ENCODE measurements at regions not wholly inside any gene's neighbourhood (a gene's known extent, or its start where the extent isn't known, plus 50 kb on each side); places are given as distances from the start of the nearest gene placed in this dataset.

DNA sequence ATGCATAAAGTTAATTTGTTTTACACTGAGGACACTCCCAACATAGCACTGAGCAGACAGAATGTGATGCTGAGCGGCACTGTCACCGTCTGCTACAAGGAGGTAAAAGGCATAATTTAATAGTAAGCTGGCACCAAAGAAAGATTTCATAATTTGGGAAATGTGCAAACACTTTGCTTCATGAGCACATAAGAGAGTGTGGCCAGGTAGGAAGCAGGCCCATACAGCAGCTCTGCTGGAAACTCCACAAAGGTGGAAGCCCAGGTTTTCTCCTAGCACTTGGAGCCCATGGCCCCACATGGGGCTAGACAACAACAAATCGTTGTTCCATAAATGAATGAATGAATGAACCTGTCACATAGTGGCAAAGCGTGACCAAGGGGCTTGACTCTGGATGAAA lies 68.5 kb upstream of the CACNA2D3 start:
- Histone ChIP-seq H3K4me3 (no peak overlapping the region), H3K36me3 (no peaks in the 10 kb centered on the region), H3K27ac (replicated peaks in 1 of 4) (no peak overlapping the region), H3K27me3 (no peaks in the 10 kb centered on the region), H3K9me3 (no peaks in the 10 kb centered on the region), H3K4me1 (peaks cover 0 to 10% (median 5%) of the 10 kb centered on the region in 4 donors)
- no peak for DNase-seq (ENCODE audit: extremely low spot score)
- TF ChIP-seq EP300 (IDR thresholded peaks at IDR 0.05) (no peak), POLR2A (IDR thresholded peaks at IDR 0.05; ENCODE audit: low read depth) (no peak), POLR2AphosphoS5 (IDR thresholded peaks at IDR 0.05) (no peak)
- TF ChIP-seq, protein P1, sequence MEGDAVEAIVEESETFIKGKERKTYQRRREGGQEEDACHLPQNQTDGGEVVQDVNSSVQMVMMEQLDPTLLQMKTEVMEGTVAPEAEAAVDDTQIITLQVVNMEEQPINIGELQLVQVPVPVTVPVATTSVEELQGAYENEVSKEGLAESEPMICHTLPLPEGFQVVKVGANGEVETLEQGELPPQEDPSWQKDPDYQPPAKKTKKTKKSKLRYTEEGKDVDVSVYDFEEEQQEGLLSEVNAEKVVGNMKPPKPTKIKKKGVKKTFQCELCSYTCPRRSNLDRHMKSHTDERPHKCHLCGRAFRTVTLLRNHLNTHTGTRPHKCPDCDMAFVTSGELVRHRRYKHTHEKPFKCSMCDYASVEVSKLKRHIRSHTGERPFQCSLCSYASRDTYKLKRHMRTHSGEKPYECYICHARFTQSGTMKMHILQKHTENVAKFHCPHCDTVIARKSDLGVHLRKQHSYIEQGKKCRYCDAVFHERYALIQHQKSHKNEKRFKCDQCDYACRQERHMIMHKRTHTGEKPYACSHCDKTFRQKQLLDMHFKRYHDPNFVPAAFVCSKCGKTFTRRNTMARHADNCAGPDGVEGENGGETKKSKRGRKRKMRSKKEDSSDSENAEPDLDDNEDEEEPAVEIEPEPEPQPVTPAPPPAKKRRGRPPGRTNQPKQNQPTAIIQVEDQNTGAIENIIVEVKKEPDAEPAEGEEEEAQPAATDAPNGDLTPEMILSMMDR (IDR thresholded peaks at IDR 0.05) = no peak
- WGBS = 85% methylated on average over 4 of the region's 4 CpGs
- intact Hi-C loops (cut with DNase I) = no loop called here

DNA sequence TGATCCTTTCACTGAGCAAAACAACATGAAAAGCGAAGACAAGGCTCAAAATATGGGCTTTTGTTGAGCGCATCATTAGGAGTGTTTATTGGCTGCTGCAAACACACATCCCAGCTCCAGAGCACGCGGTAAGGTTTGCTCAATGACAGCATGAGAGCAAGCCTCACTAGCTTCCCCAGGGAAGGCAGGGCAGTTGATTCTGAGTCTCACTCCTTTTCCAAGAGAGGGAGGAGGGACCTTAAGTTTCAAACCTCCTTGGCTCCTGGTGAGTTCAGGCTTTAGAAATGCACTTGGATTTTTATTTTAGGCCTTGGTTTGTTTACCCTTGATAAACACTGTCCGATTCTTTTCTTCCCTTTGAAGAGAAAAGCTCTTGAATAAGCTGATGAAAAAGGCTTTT lies 69.1 kb upstream of the CACNA2D3 start:
- no peaks in the 10 kb centered on the region for H3K9me3 ChIP-seq
- 63% methylated on average over 5 of the region's 5 CpGs for WGBS
- H3K36me3 ChIP-seq = no peaks in the 10 kb centered on the region
- no peak overlapping the region for H3K27ac ChIP-seq (replicated peaks in 1 of 4)
- H3K27me3 ChIP-seq = no peaks in the 10 kb centered on the region
- no peak for TF ChIP-seq POLR2AphosphoS5 (IDR thresholded peaks at IDR 0.05)
- TF ChIP-seq POLR2A (IDR thresholded peaks at IDR 0.05; ENCODE audit: low read depth) = no peak
- TF ChIP-seq, protein P1 (IDR thresholded peaks at IDR 0.05) = no peak
- TF ChIP-seq EP300 (IDR thresholded peaks at IDR 0.05) = no peak
- intact Hi-C loops (cut with DNase I) = no loop called here
- DNase-seq (ENCODE audit: extremely low spot score) = no peak
- H3K4me1 ChIP-seq = peaks cover 0 to 10% (median 5%) of the 10 kb centered on the region in 4 donors
- H3K4me3 ChIP-seq = no peak overlapping the region

DNA sequence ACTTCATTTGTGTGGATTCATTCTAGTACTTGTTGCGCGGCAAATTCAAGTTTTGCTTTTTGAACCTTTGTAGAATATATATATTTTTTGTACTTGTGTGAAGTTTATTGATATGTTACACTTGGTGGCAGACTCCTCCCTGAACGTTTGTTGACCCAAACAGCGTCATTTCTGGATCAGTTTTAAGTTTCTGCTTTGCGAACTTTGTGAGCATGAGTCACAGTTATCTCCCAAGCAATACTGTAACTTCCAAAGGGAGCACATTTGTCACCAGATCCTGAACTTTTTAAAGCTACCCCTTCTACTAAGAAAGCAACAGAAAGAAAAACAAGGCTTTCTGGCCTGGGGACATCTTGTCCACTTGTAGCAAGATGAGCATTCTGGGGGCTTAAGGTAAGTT lies 74.8 kb upstream of the CACNA2D3 start:
- Histone ChIP-seq H3K9me3 (no peaks in the 10 kb centered on the region), H3K36me3 (no peaks in the 10 kb centered on the region), H3K4me3 (no peak overlapping the region), H3K27ac (replicated peaks in 1 of 4) (no peak overlapping the region), H3K4me1 (peaks cover 0 to 4% (median 0%) of the 10 kb centered on the region in 4 donors), H3K27me3 (no peaks in the 10 kb centered on the region)
- intact Hi-C loops (cut with DNase I) = no loop called here
- no peak for DNase-seq (ENCODE audit: extremely low spot score)
- WGBS = 89% methylated on average over 5 of the region's 5 CpGs
- no peak for TF ChIP-seq POLR2AphosphoS5 (IDR thresholded peaks at IDR 0.05)
- no peak for TF ChIP-seq EP300 (IDR thresholded peaks at IDR 0.05)
- TF ChIP-seq, protein P1 (IDR thresholded peaks at IDR 0.05) = no peak
- TF ChIP-seq POLR2A (IDR thresholded peaks at IDR 0.05; ENCODE audit: low read depth) = no peak

DNA sequence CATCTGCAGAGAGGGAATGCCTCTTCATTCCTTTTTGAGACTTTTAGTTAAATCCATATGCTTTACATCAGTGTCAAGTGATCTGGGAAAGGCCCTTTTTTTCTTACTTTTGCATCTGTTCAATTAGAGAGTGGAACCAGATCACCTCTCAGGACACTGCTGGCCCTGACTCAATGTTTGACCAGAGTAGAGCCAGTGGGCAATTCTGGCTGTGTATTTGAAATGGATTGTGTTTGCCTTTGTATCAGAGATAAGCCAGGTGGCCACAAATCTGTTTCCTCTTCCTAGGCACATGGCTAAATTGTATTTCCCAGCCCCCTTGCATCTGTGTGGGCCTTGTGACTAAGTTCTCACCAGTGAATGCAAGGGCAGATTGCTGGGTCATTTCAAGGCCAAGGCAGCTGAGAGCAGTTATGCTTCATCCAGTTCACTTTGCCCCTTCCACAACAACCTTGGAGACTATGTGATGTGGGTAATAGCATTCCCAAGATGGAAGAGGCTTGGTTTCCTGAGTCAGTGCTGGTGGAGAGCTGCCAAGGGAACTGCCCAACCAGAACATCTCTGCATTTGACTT lies 75.6 kb upstream of the CACNA2D3 start:
- TF ChIP-seq POLR2A (IDR thresholded peaks at IDR 0.05; ENCODE audit: low read depth) = no peak
- TF ChIP-seq, protein P1 (IDR thresholded peaks at IDR 0.05) = no peak

More for the DNA sequence above, 75.6 kb upstream of the CACNA2D3 start:
- no peak for DNase-seq (ENCODE audit: extremely low spot score)
- no peak overlapping the region for H3K4me3 ChIP-seq
- no peaks in the 10 kb centered on the region for H3K36me3 ChIP-seq
- peaks cover 0 to 4% (median 0%) of the 10 kb centered on the region in 4 donors for H3K4me1 ChIP-seq
- intact Hi-C loops (cut with DNase I) = no loop called here
- no peaks in the 10 kb centered on the region for H3K9me3 ChIP-seq
- no peak overlapping the region for H3K27ac ChIP-seq (replicated peaks in 1 of 4)
- H3K27me3 ChIP-seq = no peaks in the 10 kb centered on the region
